ENCODE measurements at regions not wholly inside any gene's neighbourhood (a gene's known extent, or its start where the extent isn't known, plus 50 kb on each side); places are given as distances from the start of the nearest gene placed in this dataset.

GRCh38 chr5:142492781-142493281, 168.0 kb upstream of the SPRY4 start:
- no peak for TF ChIP-seq EZH2phosphoT487 (IDR thresholded peaks at IDR 0.05; ENCODE audit: low read depth)
- no peak for TF ChIP-seq CTCF (IDR thresholded peaks at IDR 0.05; ENCODE audit: low read depth, low read length)
